ENCODE measurements at regions not wholly inside any gene's neighbourhood (a gene's known extent, or its start where the extent isn't known, plus 50 kb on each side); places are given as distances from the start of the nearest gene placed in this dataset.

GRCh38 chr13:99686944-99687411, 185.7 kb downstream of the TM9SF2 start:
- 81% methylated on average over 6 of the region's 6 CpGs for WGBS (ENCODE audit: low lambda C conversion rate)
- Histone ChIP-seq H3K36me3 (replicated peaks in 1 of 2; ENCODE audit: control insufficient read depth in 1 of 2, insufficient read depth in 2 of 2, low read length in 2 of 2) (no peaks in the 10 kb centered on the region), H3K79me2 (ENCODE audit: insufficient read depth, low read length) (no peaks in the 10 kb centered on the region), H3K4me2 (ENCODE audit: low read depth, low read length) (no peak overlapping the region), H3K9ac (ENCODE audit: insufficient read depth, low read depth, low read length) (no peak overlapping the region), H3K9me3 (ENCODE audit: low read length) (no peaks in the 10 kb centered on the region), H3K27me3 (ENCODE audit: control insufficient read depth in 1 of 2, insufficient read depth in 2 of 2, low read length in 2 of 2) (no peaks in the 10 kb centered on the region), H3K27ac (ENCODE audit: extremely low read length, insufficient read depth, low read length) (no peak overlapping the region), H3K4me3 (replicated peaks in 1 of 3; ENCODE audit: insufficient read depth in 1 of 3, low read depth in 2 of 3, low read length in 3 of 3) (no peak overlapping the region), H4K20me1 (ENCODE audit: insufficient read depth, low read length) (no peaks in the 10 kb centered on the region), H2AFZ (ENCODE audit: low read length) (no peak overlapping the region), H3K4me1 (ENCODE audit: insufficient read depth, low read length) (peaks cover 24% of the 10 kb centered on the region)
- ChIA-PET CTCF (ENCODE audit: low intra/inter-chr PET ratio, low total read pairs) (no interaction called here), POLR2A (no interaction called here)
- FAIRE-seq (no peak), DNase-seq (ENCODE audit: low spot score) (no peak), ATAC-seq (no peak)
- in situ Hi-C loops (cut with HindIII; ENCODE audit: extremely low pct_ligation_motif_present, low pct_unique_long_range_greater_than_20kb) (no loop called here), intact Hi-C loops (cut with micrococcal nuclease; ENCODE audit: unreplicated experiment) (no loop called here)
- BruUV-seq (replicated peaks): no TSS peak
- no peak for TF ChIP-seq ZNF382 (CRISPR knock-in tag; IDR thresholded peaks at IDR 0.05; ENCODE audit: borderline replicate concordance)
- TF ChIP-seq MBNL3 (CRISPR knock-in tag; conservative IDR thresholded peaks at IDR 0.05): no peak
- TF ChIP-seq SUZ12 (IDR thresholded peaks at IDR 0.05; ENCODE audit: low read depth, low read length): no peak
- TF ChIP-seq CAMTA2 (CRISPR knock-in tag; IDR thresholded peaks at IDR 0.05; ENCODE audit: borderline replicate concordance): no peak
- TF ChIP-seq ZNF549 (CRISPR knock-in tag; IDR thresholded peaks at IDR 0.05): no peak
- TF ChIP-seq REXO4 (CRISPR knock-in tag; IDR thresholded peaks at IDR 0.05; ENCODE audit: borderline replicate concordance): no peak
- TF ChIP-seq CTCF (CRISPR knock-in tag; IDR thresholded peaks at IDR 0.05): no peak
- TF ChIP-seq PRDM15 (CRISPR knock-in tag; IDR thresholded peaks at IDR 0.05): no peak
- TF ChIP-seq ZNF704 (CRISPR knock-in tag; IDR thresholded peaks at IDR 0.05; ENCODE audit: borderline replicate concordance): no peak
- TF ChIP-seq ATF3 (CRISPR knock-in tag; IDR thresholded peaks at IDR 0.05): no peak
- no peak for TF ChIP-seq ZNF777 (CRISPR knock-in tag; IDR thresholded peaks at IDR 0.05)
- no peak for TF ChIP-seq ZNF3 (CRISPR knock-in tag; IDR thresholded peaks at IDR 0.05)
- no peak for TF ChIP-seq BCLAF1 (IDR thresholded peaks at IDR 0.05)
- TF ChIP-seq EP300 (IDR thresholded peaks at IDR 0.05; ENCODE audit: low read depth in 2 of 2, low read length in 2 of 2): no peak
- TF ChIP-seq EP300 (CRISPR knock-in tag; IDR thresholded peaks at IDR 0.05; ENCODE audit: borderline replicate concordance): no peak
- TF ChIP-seq ZNF230 (CRISPR knock-in tag; IDR thresholded peaks at IDR 0.05): no peak
